ENCODE measurements at regions not wholly inside any gene's neighbourhood (a gene's known extent, or its start where the extent isn't known, plus 50 kb on each side); places are given as distances from the start of the nearest gene placed in this dataset.
"Not testable (repeated sequence)": the region's sequence is repeated elsewhere in the genome, so short reads cannot be mapped to it uniquely, and the experiment has no call there.

DNA sequence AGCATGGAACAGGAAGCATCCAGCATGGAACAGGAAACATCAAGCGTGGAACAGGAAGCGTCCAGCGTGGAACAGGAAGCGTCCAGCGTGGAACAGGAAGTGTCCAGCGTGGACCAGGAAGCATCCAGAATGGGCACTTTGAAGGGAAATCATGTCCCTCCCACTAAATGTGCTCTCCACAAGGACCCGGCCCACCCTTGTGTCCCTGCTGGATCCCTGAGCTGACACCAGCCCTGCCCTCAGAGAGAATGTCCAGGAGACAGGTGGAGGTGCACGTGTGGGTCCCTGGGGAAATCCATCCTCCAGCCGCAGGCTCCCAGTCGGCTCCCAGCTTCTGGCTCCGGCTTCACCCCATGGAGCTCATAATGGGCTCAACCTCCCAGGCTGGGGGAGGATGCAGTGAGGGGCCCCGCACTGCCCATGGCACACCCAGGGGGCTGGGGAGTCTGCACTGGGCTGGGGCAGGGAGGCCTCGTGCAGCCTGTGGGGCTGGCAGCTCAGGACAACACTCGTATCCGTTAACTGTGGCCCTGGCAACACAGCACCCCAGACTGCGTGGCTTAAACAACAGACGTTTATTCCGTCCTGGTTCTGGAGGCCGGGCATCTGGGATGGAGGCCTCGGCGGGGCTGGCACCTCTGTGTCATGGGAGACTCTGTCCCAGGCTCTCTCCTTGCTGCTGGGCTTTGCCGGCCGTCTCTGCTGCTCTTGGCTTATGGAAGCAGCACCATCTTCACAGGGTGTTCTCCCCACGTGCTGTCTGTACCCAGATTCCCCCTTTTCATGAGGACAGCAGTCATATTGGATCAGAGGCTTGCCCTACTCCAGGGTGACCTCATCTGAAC, 104.8 kb downstream of the TMEM121 start:
- not testable (repeated sequence) for H3K9ac ChIP-seq (ENCODE audit: low read depth in 1 of 2, low read length in 2 of 2); DNase-seq (ENCODE audit: low spot score); H3K9me3 ChIP-seq (ENCODE audit: control insufficient read depth in 4 of 4, low read length in 3 of 4); H3K36me3 ChIP-seq (ENCODE audit: control insufficient read depth in 4 of 4, insufficient read depth in 3 of 4, low read depth in 1 of 4, low read length in 3 of 4); H3K4me3 ChIP-seq (ENCODE audit: low read depth in 1 of 3, low read length in 3 of 3); H3K27me3 ChIP-seq (ENCODE audit: control insufficient read depth in 4 of 4, insufficient read depth in 4 of 4, low read length in 3 of 4); H3K27ac ChIP-seq (ENCODE audit: low read depth in 1 of 2, low read length in 2 of 2)
- WGBS, result 85% methylated on average over 22 of the region's 24 CpGs
- peaks cover 2 to 12% (median 6%) of the 10 kb centered on the region in 4 donors for H3K4me1 ChIP-seq (ENCODE audit: control insufficient read depth in 4 of 4, insufficient read depth in 4 of 4, low read length in 3 of 4)

- Histone ChIP-seq H3K27ac (ENCODE audit: low read depth in 1 of 2, low read length in 2 of 2) (no peak overlapping the region), H3K27me3 (ENCODE audit: control insufficient read depth in 4 of 4, insufficient read depth in 4 of 4, low read length in 3 of 4) (no peaks in the 10 kb centered on the region), H3K4me3 (ENCODE audit: low read depth in 1 of 3, low read length in 3 of 3) (no peak overlapping the region), H3K4me1 (ENCODE audit: control insufficient read depth in 4 of 4, insufficient read depth in 4 of 4, low read length in 3 of 4) (peaks cover 2 to 12% (median 6%) of the 10 kb centered on the region in 4 donors), H3K36me3 (ENCODE audit: control insufficient read depth in 4 of 4, insufficient read depth in 3 of 4, low read depth in 1 of 4, low read length in 3 of 4) (no peaks in the 10 kb centered on the region), H3K9ac (ENCODE audit: low read depth in 1 of 2, low read length in 2 of 2) (no peak overlapping the region), H3K9me3 (ENCODE audit: control insufficient read depth in 4 of 4, low read length in 3 of 4) (no peaks in the 10 kb centered on the region)
- no peak for TF ChIP-seq GABPA (IDR thresholded peaks at IDR 0.05 in 1 of 2, conservative IDR thresholded peaks at IDR 0.05 in 1 of 2)
- TF ChIP-seq ATF3 (IDR thresholded peaks at IDR 0.05), result no peak
- TF ChIP-seq HNF4G (IDR thresholded peaks at IDR 0.05), result no peak
- no peak for TF ChIP-seq FOXA2 (IDR thresholded peaks at IDR 0.05)
- no peak for TF ChIP-seq EGR1 (IDR thresholded peaks at IDR 0.05; ENCODE audit: low read depth in 2 of 2)
- no peak for TF ChIP-seq TAF1 (conservative IDR thresholded peaks at IDR 0.05)
- TF ChIP-seq CTCF (IDR thresholded peaks at IDR 0.05; ENCODE audit: low read depth, low read length, missing input control), result no peak
- TF ChIP-seq ZBTB33 (IDR thresholded peaks at IDR 0.05), result no peak
- no peak for TF ChIP-seq HNF4A (conservative IDR thresholded peaks at IDR 0.05)
- no peak for TF ChIP-seq FOXA1 (IDR thresholded peaks at IDR 0.05)
- TF ChIP-seq, protein P1, sequence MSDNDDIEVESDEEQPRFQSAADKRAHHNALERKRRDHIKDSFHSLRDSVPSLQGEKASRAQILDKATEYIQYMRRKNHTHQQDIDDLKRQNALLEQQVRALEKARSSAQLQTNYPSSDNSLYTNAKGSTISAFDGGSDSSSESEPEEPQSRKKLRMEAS (IDR thresholded peaks at IDR 0.05), result no peak
- TF ChIP-seq, protein P2, sequence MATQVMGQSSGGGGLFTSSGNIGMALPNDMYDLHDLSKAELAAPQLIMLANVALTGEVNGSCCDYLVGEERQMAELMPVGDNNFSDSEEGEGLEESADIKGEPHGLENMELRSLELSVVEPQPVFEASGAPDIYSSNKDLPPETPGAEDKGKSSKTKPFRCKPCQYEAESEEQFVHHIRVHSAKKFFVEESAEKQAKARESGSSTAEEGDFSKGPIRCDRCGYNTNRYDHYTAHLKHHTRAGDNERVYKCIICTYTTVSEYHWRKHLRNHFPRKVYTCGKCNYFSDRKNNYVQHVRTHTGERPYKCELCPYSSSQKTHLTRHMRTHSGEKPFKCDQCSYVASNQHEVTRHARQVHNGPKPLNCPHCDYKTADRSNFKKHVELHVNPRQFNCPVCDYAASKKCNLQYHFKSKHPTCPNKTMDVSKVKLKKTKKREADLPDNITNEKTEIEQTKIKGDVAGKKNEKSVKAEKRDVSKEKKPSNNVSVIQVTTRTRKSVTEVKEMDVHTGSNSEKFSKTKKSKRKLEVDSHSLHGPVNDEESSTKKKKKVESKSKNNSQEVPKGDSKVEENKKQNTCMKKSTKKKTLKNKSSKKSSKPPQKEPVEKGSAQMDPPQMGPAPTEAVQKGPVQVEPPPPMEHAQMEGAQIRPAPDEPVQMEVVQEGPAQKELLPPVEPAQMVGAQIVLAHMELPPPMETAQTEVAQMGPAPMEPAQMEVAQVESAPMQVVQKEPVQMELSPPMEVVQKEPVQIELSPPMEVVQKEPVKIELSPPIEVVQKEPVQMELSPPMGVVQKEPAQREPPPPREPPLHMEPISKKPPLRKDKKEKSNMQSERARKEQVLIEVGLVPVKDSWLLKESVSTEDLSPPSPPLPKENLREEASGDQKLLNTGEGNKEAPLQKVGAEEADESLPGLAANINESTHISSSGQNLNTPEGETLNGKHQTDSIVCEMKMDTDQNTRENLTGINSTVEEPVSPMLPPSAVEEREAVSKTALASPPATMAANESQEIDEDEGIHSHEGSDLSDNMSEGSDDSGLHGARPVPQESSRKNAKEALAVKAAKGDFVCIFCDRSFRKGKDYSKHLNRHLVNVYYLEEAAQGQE (IDR thresholded peaks at IDR 0.05), result no peak
- WGBS, result 91% methylated on average over 3 of the region's 3 CpGs
- DNase-seq (ENCODE audit: low spot score), result no peak
Measured at GRCh38 chr14:105632010-105632409, 105.6 kb downstream of the TMEM121 start.

GRCh38 chr14:105633596-105633995, 107.2 kb downstream of the TMEM121 start:
- not testable (repeated sequence) for H3K27ac ChIP-seq (ENCODE audit: low read depth in 1 of 2, low read length in 2 of 2); H3K9me3 ChIP-seq (ENCODE audit: control insufficient read depth in 4 of 4, low read length in 3 of 4); DNase-seq (ENCODE audit: low spot score); H3K27me3 ChIP-seq (ENCODE audit: control insufficient read depth in 4 of 4, insufficient read depth in 4 of 4, low read length in 3 of 4); H3K4me3 ChIP-seq (ENCODE audit: low read depth in 1 of 3, low read length in 3 of 3); H3K9ac ChIP-seq (ENCODE audit: low read depth in 1 of 2, low read length in 2 of 2); H3K36me3 ChIP-seq (ENCODE audit: control insufficient read depth in 4 of 4, insufficient read depth in 3 of 4, low read depth in 1 of 4, low read length in 3 of 4); H3K4me1 ChIP-seq (ENCODE audit: control insufficient read depth in 4 of 4, insufficient read depth in 4 of 4, low read length in 3 of 4)
- WGBS, result 72% methylated on average over 7 of the region's 7 CpGs
